NCI-H226 (cell line): ENCODE measurements at regions not wholly inside any gene's neighbourhood (a gene's known extent, or its start where the extent isn't known, plus 50 kb on each side); places are given as distances from the start of the nearest gene placed in this dataset.
"Not testable (repeated sequence)": the region's sequence is repeated elsewhere in the genome, so short reads cannot be mapped to it uniquely, and the experiment has no call there.

ENCODE experiments used
- DNase-seq: peaks from one replicate; pipeline ENCODE4 v3.0.0-alpha.2; 2015

DNA sequence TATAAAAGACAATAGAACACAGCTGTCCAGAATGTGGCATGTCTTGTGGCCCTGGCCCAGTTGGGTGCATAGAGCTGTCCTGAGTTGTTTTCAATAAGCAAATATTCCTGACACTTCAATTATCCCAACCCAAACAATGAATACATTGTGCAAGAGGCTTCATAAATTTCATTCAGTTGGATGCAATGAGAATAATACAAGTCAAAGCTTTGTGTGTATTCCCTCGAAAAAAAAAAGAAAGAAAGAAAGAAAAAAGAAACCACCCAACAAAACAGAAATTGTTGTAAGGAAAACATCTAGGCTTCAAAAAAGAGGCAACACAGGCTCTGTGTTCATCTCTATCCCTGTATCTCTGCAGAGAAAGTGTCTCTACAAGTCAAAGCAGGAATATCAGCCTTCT is 138.7 kb upstream of the ADO start:
- no peak for DNase-seq

DNA sequence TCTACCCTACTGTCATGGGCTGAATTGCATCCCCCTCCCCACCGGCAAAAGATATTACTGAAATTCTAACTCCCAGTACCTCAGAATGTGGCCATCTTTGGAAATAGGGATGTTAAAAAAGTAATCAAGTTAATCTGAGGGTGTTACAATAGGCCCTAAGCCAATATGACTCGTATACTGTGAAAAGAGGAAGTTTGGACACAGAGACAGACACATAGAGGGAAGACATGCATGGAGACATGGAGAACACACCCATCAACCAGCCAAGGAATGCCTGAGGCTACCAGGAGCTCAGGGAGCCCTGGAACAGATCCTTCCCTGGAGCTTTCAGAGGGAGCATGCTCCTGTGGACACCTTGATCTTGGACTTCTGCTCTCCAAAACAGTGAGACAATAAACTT is 138.2 kb upstream of the ADO start:
- no peak for DNase-seq

DNA sequence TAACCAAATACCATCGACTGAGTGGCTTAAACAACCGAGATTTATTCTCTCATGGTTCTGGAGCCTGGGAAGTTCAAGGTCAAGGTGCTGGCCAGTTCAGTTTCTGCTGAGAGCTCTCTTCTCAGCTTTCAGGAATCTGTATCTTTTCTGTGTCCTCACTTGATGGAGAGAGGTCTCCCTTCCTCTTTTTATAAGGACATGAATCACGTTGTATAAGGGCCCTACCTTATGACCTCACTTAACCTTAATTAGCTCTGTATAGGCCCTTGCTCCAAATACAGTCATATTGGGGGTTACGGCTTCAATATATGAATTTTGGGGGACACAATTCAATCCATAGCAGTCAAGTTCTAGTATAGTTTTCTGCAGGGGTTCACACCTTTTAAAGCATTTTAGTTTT is 135.2 kb upstream of the ADO start:
- no peak for DNase-seq

DNA sequence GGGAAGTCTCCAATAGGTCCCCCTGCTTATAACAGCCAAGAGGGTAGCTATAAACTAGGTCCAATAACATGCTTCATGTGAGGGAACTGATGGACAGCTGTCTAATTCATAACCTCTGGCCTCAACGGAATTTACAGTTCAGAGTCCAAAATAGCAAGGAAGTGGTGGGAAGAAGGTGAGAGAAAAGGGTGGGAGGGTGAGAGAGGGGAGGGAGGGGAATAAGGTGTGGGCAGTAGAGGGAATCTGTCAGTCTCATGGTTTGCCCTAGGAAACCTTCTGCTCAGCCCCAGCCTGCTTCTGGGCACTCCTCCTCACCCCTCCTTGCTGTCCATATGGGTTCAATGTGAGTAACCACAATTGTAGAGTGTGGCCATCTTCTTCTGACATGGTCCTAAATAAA is 133.4 kb upstream of the ADO start:
- DNase-seq = no peak

DNA sequence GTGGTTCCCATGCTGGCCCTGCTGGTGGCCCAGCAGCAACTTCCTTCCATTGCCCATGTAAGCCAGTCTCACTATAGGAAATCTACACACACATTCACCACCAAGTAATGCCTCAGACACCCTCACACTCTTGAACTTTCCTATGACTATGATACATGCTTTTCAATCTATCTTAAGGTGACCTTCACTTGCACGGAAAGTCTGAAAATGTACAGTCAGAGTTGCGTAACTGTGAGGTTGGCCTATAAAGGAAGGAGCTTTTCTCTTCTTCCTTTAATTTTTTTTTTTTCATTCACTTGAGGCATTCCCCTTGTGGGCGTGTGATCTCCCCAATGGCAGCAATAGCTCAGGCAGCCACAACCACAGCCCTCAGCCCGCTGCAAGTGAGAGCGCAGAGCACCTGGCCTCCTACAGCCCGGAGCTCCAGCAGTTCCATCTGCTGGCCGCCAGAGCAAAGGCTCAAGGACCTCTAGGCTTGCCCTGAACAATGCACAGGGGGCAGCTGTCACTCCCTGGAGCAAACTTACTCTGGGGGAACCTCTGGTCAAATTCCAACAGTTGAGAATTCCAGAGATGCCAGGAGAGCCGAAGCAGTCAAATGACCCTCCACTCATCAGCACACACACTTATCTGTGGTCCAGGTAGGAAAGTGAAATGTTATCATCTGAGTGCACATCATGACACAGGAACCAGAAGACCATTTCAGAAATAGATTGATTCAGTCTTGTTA is 123.1 kb upstream of the ADO start:
- peak; percentile 25 for DNase-seq

DNA sequence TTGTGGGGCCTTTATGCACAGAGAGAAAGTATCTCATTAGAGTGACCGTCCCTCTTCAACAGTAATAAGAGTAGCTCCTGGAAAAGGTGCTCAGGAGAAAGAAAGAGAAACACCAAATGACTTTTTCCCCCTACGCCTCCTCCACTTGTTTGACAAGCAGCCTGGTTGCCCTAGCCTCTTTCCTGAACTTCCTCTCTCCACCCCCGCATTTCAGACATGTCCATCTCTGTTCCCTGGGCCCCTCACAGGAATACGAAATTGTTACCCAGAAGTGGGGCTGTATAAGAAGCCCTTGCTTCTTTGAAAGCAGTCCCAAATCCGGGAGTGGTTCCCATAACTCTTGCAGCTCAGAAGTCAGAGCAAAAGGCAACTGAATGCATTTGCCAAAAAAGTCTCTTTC is 119.6 kb upstream of the ADO start:
- no peak for DNase-seq

DNA sequence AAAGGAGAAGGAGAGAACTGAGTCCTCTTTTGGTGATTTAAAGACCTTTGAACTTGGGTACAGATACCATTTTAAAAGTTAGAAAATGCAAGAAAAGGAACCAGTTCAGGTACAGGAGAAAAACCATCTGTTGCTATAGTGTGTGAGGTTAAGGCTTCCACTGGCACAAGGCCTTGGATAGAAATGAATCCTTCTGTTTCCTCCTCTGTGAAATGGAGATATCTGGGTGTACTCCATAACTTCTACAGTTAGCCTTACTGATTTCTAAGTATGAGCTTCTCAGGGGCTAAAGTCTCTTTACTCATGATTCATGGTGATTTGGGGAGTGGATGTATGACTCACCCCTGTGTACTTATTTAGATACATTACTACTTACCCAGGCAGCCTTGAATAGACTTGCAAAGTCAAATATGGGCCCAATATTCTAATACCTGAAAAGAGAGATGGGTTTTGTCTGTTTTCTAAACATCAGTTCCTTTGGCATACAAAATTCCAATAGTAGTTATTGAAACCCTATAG is 117.2 kb upstream of the ADO start:
- peak; percentile 51 for DNase-seq

DNA sequence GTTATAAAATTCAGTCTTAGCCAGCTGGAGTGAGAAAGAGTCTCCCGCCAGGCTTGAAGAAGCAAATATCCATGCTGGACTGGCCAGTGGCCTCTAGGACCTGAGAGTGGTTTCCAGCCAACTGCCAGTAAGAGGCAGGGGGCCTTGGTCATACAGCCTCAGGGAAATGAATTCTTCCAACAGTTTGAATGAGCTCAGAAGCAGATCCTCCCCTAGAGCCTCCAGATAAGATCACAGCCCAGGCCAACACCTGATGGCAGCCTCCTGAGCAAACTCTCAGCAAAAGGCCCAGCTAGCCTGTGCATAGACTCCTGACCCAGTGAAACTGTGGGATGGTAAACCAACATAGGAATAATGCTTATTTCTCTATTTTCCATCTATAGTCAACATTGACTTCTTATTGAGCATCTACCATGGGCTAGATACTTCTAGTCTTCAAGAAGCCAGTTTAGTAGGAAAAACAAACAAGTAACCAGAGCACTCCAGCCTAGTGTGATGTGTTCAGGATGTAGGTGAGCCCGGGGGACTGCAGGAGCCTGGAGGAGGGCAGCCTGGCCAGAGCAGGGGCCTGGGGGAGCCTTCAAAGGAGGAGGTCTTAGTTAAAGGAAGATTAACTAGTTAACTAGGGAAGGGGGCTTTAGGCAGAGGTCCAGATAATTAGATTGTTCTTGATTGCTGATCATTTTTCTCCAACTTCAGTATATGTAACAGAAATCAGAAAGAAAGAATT is 115.4 kb upstream of the ADO start:
- no peak for DNase-seq

DNA sequence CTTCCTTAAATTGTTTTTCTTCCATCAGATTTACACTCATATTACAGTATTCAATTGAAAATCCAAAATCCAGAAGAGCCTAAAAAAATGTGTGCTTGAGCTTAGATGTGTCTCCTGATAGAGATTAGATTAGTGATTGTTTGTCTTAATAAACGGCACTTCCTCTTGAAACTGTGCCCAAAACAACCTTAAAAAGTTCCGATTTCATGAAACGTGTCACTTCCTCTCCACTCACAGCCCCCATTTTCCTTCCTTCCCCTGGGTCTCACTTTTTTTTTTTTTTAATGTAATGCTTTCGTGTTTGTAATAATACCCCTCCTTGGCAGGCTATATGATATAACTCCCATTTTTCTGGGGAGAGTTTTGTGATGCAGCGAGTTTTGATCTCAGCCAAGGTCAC is 114.8 kb upstream of the ADO start:
- DNase-seq = no peak

DNA sequence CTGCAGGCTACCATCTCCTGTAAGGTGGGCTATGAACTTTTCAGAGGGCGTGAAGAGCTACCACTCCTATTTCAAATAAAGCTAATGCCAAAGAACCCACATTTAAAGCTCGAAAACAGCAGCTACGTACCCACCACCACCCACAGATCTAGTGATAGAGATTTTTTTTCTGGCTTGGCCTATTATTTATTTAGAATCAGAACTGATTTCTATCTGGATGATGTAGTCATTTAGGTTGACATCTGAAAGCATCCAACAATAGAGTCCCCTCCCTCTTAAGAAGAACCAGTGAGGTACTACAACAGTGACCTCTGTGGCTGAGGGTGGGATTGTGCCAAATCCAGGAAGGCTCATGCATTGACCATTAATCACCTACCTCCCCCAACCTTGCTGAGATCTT is 113.8 kb upstream of the ADO start:
- DNase-seq = no peak

DNA sequence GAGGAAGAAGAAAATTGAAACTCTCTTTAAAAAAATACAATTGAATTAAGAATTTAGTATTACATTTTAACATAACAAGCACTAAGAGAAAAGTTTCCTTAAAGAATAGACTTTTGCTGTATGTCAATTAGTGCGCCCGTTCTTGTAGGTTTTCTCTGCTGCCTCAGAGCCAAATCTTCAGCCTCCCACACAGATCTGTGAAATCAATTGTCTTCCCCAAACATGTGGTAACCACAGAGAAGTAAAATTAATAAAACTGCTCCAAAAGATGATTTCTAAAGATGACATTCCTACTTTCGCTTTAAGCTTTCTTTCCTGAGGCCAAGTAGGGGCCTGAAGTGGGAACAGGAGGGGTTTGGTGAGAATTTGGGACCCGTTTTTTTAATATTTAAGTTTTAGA is 113.2 kb upstream of the ADO start:
- no peak for DNase-seq

DNA sequence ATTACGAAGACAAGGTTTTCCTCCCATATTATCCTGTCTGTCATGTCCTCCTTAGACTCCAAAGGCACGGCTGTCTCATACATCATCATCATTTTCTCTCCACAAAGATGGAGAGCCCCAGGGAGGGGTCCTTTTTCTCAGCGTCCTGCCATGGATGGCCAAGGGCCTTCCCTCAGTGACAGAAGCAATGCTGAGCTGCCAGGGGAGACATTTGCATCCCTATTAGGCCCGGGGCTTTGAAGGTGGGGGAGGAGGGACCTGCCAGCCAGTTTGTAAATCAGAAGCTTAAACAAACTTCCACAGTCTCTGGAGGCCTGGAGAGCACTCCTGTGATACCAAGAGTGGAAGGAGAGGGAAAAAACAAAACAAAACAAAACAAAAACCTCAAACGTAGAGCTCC is 112.4 kb upstream of the ADO start:
- DNase-seq = no peak

DNA sequence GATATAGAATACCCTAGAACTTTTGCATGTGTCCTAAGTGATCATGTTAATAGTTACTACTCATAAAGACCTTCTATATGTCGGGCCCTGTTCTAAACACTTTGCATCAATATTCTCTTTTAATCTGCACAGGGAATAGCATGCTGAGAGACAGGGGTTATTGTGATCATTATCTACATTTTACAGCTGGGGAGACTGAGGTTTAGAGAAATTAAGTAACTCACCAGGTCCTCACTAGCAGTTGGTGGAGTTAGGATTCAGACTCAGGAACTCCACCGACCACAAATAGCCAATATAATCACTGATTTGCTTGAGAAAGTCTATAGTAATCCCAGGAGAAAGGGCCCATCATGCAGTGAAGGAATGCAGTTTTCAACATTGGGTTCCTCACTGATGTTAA is 111.2 kb upstream of the ADO start:
- no peak for DNase-seq

DNA sequence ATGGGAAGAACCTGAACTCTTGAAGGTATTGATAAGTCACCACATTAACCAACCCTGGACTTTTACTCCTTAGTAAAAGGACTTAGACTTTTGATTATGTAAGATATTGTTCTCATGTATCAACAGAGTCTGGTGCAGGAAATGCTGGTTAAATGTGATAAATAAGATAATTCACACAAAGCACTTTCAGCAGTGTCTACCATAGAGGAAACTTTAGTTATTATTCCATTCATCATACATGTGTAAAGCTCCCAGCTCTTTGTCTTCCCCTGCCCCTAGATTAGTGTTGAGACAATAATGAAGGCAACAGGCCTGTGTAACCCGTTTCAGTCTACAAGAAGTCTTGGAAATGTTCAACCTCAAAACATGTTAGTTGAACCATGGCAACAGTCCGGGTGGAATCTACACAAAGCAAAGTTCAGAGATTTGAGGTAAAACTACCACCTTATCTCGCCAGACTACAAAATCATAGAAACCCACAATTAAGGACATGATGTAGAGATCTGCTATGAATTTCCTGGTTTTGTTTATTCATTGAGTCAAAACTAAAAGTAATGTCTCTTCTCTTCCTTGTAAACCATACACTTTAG is 109.9 kb upstream of the ADO start:
- no peak for DNase-seq

DNA sequence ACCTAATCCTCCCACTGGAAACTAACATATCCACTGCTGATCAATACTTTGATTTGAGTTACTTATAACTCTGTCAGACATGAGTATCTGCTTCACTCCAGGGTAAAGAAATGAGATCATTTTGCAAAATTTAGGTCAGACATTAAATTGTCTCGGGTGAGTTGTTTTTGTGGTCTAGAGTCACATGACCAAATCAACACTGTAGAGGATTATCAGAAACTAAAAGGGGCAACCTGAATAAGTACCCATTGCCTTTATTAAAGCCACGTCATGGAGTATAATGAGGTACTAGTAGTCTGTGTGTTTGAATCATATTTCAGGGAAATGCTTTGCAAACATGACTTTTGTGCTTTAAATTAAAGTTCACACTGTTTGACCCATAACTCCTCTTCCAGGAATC is 107.7 kb upstream of the ADO start:
- no peak for DNase-seq

DNA sequence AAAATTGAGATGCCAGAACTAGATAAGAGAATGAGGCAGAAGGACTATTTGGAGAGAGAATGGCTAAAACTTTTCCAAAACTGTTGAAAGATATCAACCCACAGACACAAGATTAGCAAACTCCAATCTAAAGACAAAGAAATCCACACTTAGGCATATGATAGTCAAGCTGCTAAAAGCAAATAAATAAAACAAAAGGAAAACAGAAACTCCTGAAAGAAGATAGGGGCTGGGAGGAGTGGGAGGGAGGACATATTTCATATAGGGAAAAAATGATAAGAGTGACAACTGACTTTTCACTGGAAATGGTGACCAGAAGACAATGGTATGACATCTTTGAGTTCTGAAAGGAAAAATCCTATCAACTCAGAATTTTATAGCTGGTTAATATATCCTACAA is 105.4 kb upstream of the ADO start:
- no peak for DNase-seq

DNA sequence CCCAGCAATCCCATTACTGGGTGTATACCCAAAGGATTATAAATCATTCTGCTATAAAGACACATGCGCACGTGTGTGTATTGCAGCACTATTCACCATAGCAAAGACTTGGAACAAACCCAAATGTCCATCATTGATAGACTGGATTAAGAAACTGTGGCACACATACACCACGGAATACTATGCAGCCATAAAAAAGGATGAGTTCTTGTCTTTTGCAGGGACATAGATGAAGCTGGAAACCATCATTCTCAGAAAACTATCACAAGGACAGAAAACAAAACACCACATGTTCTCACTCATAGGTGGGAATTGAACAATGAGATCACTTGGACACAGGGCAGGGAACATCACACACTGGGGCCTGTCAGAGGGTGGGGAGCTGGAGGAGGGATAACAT is 100.4 kb upstream of the ADO start:
- DNase-seq = not testable (repeated sequence)

DNA sequence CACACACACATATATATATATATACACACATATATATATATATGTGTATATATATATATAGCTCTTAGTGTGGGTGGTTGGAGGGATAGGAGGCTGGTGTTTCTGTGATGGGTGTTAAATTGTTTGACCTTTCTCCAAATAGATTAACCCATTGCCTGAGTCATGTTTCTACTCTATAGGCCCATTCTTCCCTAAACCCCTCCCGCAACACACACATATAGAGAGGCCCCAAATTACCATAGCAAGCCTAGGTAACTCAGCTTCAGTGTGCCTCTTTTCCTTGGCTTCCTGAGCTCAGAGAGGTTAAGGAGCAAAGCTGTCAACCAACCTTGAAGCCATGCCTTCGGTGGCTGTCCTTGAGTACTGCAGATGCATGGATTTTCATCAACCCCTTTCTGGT is 98.7 kb upstream of the ADO start:
- no peak for DNase-seq

DNA sequence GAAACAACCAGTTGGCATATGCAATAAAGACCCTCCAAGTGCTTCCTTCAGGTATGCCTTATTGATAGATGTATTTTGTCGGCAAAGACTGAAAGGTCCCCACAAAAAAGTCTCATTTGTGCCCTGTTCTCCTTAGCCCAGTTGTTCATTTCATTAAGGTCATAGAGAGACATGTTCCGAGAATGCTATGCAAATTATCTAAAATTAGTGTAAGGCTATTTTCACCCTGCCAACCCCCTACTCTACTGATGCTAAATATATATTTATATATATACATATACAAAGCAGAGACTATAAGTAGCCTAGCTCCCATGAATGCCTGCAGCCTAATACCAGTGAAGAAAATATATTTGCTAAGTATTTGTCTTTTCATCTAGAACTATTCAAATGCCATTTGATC is 96.7 kb upstream of the ADO start:
- no peak for DNase-seq

DNA sequence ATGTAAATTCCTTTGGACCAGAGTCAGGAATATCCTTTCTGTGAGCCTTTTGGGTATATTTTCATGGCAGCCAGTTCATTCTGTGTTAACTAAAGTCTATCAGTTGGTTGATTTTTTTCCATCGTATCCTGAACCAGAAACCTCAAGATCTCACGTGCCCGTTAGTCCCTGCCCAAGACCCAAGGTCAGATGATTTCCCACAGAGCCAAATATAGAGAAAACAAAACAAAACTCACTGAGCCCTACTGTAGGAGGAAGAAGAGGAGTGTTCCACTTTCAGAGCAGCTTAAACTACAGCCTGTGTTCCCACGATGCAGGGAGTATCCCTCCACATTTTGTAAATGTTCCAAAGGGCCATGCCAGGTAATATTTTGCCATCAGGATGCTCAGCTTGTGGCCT is 96.0 kb upstream of the ADO start:
- no peak for DNase-seq

DNA sequence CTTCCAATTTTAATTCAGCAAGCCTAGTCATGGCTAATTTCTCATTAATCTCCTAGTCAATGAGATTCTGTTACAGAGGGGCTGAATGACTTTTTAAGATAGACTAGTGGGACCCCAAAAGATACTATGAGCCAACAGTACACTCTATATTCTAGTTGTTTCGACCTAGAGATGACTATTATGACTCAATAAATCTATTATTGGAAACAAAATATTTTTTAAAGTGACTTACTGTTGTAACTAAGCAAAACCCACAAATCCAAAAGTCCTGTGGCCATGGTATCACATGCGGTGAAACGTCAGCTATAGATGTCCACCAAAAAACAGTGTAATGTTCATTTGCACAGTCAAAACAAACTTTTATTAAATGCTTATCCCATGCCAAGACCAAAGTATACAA is 95.3 kb upstream of the ADO start:
- DNase-seq = no peak

DNA sequence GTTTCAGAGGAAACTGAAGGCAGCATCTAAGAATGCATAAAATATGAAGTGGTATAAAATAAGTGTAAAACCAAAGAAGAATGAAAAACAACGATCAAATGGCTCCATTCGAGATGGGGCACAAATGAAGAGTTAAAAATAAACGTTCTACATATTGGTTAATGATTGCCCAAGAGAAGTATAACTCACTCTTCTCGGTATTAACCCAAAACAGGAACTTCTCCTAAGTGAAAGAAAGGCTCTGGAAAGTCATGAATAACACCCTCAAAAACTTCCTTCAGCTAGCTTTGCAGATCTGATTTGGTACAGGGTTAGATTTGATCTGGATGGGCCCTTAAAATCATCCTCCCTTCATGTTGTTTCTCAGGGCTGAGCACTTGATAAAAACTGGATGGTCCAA is 94.3 kb upstream of the ADO start:
- no peak for DNase-seq

DNA sequence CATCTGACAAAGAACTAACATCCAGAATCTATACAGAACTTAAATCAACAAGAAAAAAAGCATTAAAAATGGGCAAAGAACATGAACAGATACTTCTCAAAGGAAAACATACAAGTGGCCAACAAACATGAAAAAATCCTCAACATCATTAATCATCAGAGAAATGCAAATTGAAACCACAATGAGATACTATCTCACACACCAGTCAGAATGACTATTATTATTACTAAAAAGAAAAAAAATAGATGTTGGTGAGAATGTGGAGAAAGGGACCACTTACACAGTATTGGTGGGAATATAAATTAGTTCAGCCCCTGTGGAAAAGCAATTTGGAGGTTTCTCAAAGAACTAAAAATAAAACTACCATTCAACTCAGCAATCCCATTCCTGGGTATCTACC is 89.1 kb upstream of the ADO start:
- DNase-seq = no peak

DNA sequence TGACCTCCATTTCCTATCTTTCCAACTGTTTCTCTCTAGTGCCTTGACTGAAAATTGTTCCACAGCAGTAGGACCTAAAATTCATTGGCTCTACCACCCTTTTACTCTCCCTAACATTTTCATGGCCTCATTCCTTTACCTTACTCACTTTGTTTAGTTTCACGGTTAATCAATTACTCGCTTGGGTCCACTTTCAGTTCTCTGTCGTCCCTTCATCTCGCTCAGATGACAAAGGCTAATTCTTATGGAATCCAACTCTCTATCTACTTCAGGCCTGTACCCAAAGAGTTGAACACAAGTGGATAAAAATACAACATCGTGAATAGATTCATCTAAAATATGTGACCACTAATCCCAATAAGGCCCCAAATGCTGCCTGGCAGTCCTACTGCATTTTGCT is 85.9 kb upstream of the ADO start:
- DNase-seq = no peak
